ENCODE measurements at regions not wholly inside any gene's neighbourhood (a gene's known extent, or its start where the extent isn't known, plus 50 kb on each side); places are given as distances from the start of the nearest gene placed in this dataset.

GRCh38 chr22:27264184-27264583 lies 537.4 kb downstream of the MN1 start:
- TF ChIP-seq GATA2 (IDR thresholded peaks at IDR 0.05; ENCODE audit: low read depth, low read length) (no peak), GATA3 (IDR thresholded peaks at IDR 0.05; ENCODE audit: low read depth, low read length) (no peak)
